GM12874 (cell line): ENCODE measurements at regions not wholly inside any gene's neighbourhood (a gene's known extent, or its start where the extent isn't known, plus 50 kb on each side); places are given as distances from the start of the nearest gene placed in this dataset.

ENCODE experiments used
- CTCF ChIP-seq: IDR thresholded peaks from 2 replicates; pipeline ENCODE4 v1.5.1; 2011; ENCODE audit warnings: low read depth, mild to moderate bottlenecking, control low read depth, low read length, moderate library complexity; ENCODE audit not compliant: insufficient read depth

- no peak for TF ChIP-seq CTCF
Observed at GRCh38 chr10:83932245-83932644, 207.1 kb upstream of the GHITM start.

- TF ChIP-seq CTCF, result no peak
Observed at GRCh38 chr10:83934062-83934461, 205.2 kb upstream of the GHITM start.

GRCh38 chr10:83934641-83935338, 204.5 kb upstream of the GHITM start:
- TF ChIP-seq CTCF, result no peak

- no peak for TF ChIP-seq CTCF
Observed at GRCh38 chr10:83935339-83935736, 204.0 kb upstream of the GHITM start.

- no peak for TF ChIP-seq CTCF
Observed at GRCh38 chr10:83935911-83936310, 203.4 kb upstream of the GHITM start.

- TF ChIP-seq CTCF, result no peak
Observed at GRCh38 chr10:83937161-83937560, 202.1 kb upstream of the GHITM start.

- no peak for TF ChIP-seq CTCF
Observed at GRCh38 chr10:83937826-83938225, 201.5 kb upstream of the GHITM start.

- no peak for TF ChIP-seq CTCF
Observed at GRCh38 chr10:83941189-83941588, 198.1 kb upstream of the GHITM start.
